Gastroesophageal sphincter (tissue), 3 donors: ENCODE measurements at regions not wholly inside any gene's neighbourhood (a gene's known extent, or its start where the extent isn't known, plus 50 kb on each side); places are given as distances from the start of the nearest gene placed in this dataset.

Experiments
- CTCF ChIP-seq, 4 experiments: fragments of 200-600 bp in 2 of 4; fragments of 450-650 bp in 2 of 4; sonication (generic) in 1 of 4; IDR thresholded peaks; one replicate each; pipeline ENCODE4 v1.5.1; 2017 to 2019; ENCODE audit warnings: antibody characterized with exemption in 4 of 4, mild to moderate bottlenecking in 2 of 4, moderate library complexity in 2 of 4
- EP300 ChIP-seq: sonication (generic); formaldehyde crosslinking; IDR thresholded peaks from one replicate; pipeline ENCODE4 v1.6.1; 2017; ENCODE audit warnings: antibody characterized with exemption, mild to moderate bottlenecking
- POLR2A ChIP-seq, 2 donors: fragments of 450-650 bp; IDR thresholded peaks; one replicate each; pipeline ENCODE4 v1.6.1; 2017; ENCODE audit warnings: antibody characterized with exemption in 2 of 2, mild to moderate bottlenecking in 2 of 2, moderate library complexity in 1 of 2

- no peak for TF ChIP-seq POLR2A (IDR thresholded peaks at IDR 0.05)
- no peak for TF ChIP-seq CTCF (IDR thresholded peaks at IDR 0.05)
- no peak for TF ChIP-seq EP300
Observed at GRCh38 chr11:82043316-82043715, 690.3 kb downstream of the FAM181B start.
